Transverse colon (tissue), 4 donors: ENCODE measurements at regions not wholly inside any gene's neighbourhood (a gene's known extent, or its start where the extent isn't known, plus 50 kb on each side); places are given as distances from the start of the nearest gene placed in this dataset.
"Not testable (repeated sequence)": the region's sequence is repeated elsewhere in the genome, so short reads cannot be mapped to it uniquely, and the experiment has no call there.

Source experiments
- DNase-seq: peaks from one replicate; pipeline ENCODE4 v3.0.0-alpha.2; 2019
- H3K27ac ChIP-seq, 4 donors: fragments of 200-600 bp; sonication (generic); 2 replicates each; pipeline ENCODE4 v1.5.1; 2016 to 2018; ENCODE audit warnings: inconsistent platforms in 4 of 4
- H3K27me3 ChIP-seq: fragments of 200-600 bp; sonication (generic); 2 replicates; pipeline ENCODE4 v1.5.1; 2017; ENCODE audit warnings: inconsistent platforms
- H3K36me3 ChIP-seq, 4 donors: fragments of 200-600 bp; sonication (generic); 2 replicates each; pipeline ENCODE4 v1.5.1; 2017 to 2019; ENCODE audit warnings: inconsistent platforms in 4 of 4
- H3K4me1 ChIP-seq, 4 donors: fragments of 200-600 bp; sonication (generic); 2 replicates each; pipeline ENCODE4 v1.5.1; 2017 to 2020; ENCODE audit warnings: inconsistent platforms in 4 of 4
- H3K4me3 ChIP-seq, 4 donors: fragments of 200-600 bp; sonication (generic); 1 replicate in 1 of 4; 2 replicates in 3 of 4; pipeline versions ENCODE4 v1.5.1 to v1.6.1; 2017 to 2019; ENCODE audit warnings: inconsistent platforms in 4 of 4
- H3K9me3 ChIP-seq, 2 donors: fragments of 200-600 bp; sonication (generic); 2 replicates each; pipeline ENCODE4 v1.5.1; 2017 to 2019; ENCODE audit warnings: inconsistent platforms in 2 of 2
- CTCF ChIP-seq, 5 experiments: fragments of 200-600 bp in 3 of 5; fragments of 450-650 bp in 2 of 5; sonication (generic) in 3 of 5; IDR thresholded peaks; 1 replicate in 2 of 5; 2 replicates in 3 of 5; pipeline ENCODE4 v1.5.1; 2016 to 2017; ENCODE audit warnings: antibody characterized with exemption in 5 of 5, inconsistent platforms in 3 of 5, mild to moderate bottlenecking in 2 of 5, moderate library complexity in 1 of 5
- EP300 ChIP-seq: sonication (generic); formaldehyde crosslinking; IDR thresholded peaks from one replicate; pipeline ENCODE4 v1.6.1; 2017; ENCODE audit warnings: antibody characterized with exemption, low read depth
- POLR2A ChIP-seq: fragments of 450-650 bp; IDR thresholded peaks from one replicate; pipeline ENCODE4 v1.6.1; 2016; ENCODE audit warnings: antibody characterized with exemption, mild to moderate bottlenecking, moderate library complexity
- POLR2AphosphoS5 ChIP-seq, 3 donors: sonication (generic); formaldehyde crosslinking; IDR thresholded peaks; one replicate each; pipeline ENCODE4 v1.6.1; 2016; ENCODE audit warnings: antibody characterized with exemption in 3 of 3
- WGBS, 2 donors: methylation state at CpG; one replicate each; pipeline ENCODE4 v1.1.5; 2018; ENCODE audit warnings: low coverage in 1 of 2; 5-methylcytosine and 5-hydroxymethylcytosine counted together
- in situ Hi-C, 4 donors: fragments of 200-750 bp; cut with MboI; loops; one replicate each; pipeline versions ENCODE4 v1.15.0 to v1.15.1; 2017; ENCODE audit warnings: low sequenced_read_pairs in 3 of 4, low pct_ligation_motif_present in 1 of 4, low pct_unique_long_range_greater_than_20kb in 1 of 4
- intact Hi-C: fragments of 100-400 bp; cut with DNase I; formaldehyde crosslinking; loops from one replicate; pipeline ENCODE4 v1.15.1; 2023; ENCODE audit warnings: low total_unique reads

GRCh38 chr5:159678657-159679392 lies 237.5 kb upstream of the ADRA1B start:
- TF ChIP-seq EP300 (no peak), POLR2A (no peak), CTCF (IDR thresholded peaks at IDR 0.05) (no peak), POLR2AphosphoS5 (IDR thresholded peaks at IDR 0.05) (no peak)

GRCh38 chr5:159680095-159680494 lies 236.2 kb upstream of the ADRA1B start:
- 59% methylated on average over 3 of the region's 3 CpGs; no CpG with 5 or more reads in 1 of the 2 donors for whole genome bisulfite sequencing, 2 donors
- in situ Hi-C loops (no loop called here), intact Hi-C loops (no loop called here)
- H3K36me3 ChIP-seq, result no peaks in the 10 kb centered on the region
- H3K4me1 ChIP-seq, result no peaks in the 10 kb centered on the region
- H3K27ac ChIP-seq, result no peak overlapping the region
- no peak overlapping the region for H3K4me3 ChIP-seq
- DNase-seq, result no peak
- H3K27me3 ChIP-seq, result no peaks in the 10 kb centered on the region
- TF ChIP-seq POLR2A (no peak), EP300 (no peak), POLR2AphosphoS5 (IDR thresholded peaks at IDR 0.05) (no peak), CTCF (IDR thresholded peaks at IDR 0.05) (no peak)
- no peaks in the 10 kb centered on the region for H3K9me3 ChIP-seq

More at GRCh38 chr5:159678657-159679392, 237.5 kb upstream of the ADRA1B start:
- no peak overlapping the region for H3K27ac ChIP-seq
- no peaks in the 10 kb centered on the region for H3K27me3 ChIP-seq
- H3K36me3 ChIP-seq, result no peaks in the 10 kb centered on the region
- 0% methylated on average over 1 of the region's 1 CpG; no CpG with 5 or more reads in 1 of the 2 donors for WGBS, 2 donors
- intact Hi-C loops, result no loop called here
- in situ Hi-C loops, result no loop called here
- no peaks in the 10 kb centered on the region for H3K9me3 ChIP-seq
- DNase-seq, result no peak
- no peak overlapping the region for H3K4me3 ChIP-seq
- no peaks in the 10 kb centered on the region for H3K4me1 ChIP-seq

GRCh38 chr5:159681661-159682060 lies 234.6 kb upstream of the ADRA1B start:
- Histone ChIP-seq H3K27me3 (no peaks in the 10 kb centered on the region), H3K27ac (no peak overlapping the region), H3K4me3 (no peak overlapping the region), H3K36me3 (no peaks in the 10 kb centered on the region), H3K9me3 (no peaks in the 10 kb centered on the region), H3K4me1 (no peaks in the 10 kb centered on the region)
- intact Hi-C loops, result no loop called here
- DNase-seq, result no peak
- TF ChIP-seq EP300, result no peak
- TF ChIP-seq POLR2A, result no peak
- TF ChIP-seq POLR2AphosphoS5 (IDR thresholded peaks at IDR 0.05), result no peak
- TF ChIP-seq CTCF (IDR thresholded peaks at IDR 0.05), result no peak
- in situ Hi-C loops, result no loop called here

- in situ Hi-C loops, result no loop called here
- Histone ChIP-seq H3K9me3 (no peaks in the 10 kb centered on the region), H3K36me3 (no peaks in the 10 kb centered on the region), H3K4me3 (no peak overlapping the region), H3K27ac (no peak overlapping the region), H3K27me3 (no peaks in the 10 kb centered on the region), H3K4me1 (no peaks in the 10 kb centered on the region)
- intact Hi-C loops, result no loop called here
- no peak for TF ChIP-seq POLR2AphosphoS5 (IDR thresholded peaks at IDR 0.05)
- no peak for TF ChIP-seq EP300
- no peak for DNase-seq
- WGBS, 2 donors, result 69 to 100% methylated on average over 1 to 2 of the region's 2 CpGs
Measured at GRCh38 chr5:159682623-159683022, 233.7 kb upstream of the ADRA1B start.

GRCh38 chr5:159687892-159688291 lies 228.4 kb upstream of the ADRA1B start:
- H3K4me3 ChIP-seq, intact Hi-C loops, H3K27ac ChIP-seq, DNase-seq, in situ Hi-C loops, H3K4me1 ChIP-seq, H3K36me3 ChIP-seq, H3K9me3 ChIP-seq, H3K27me3 ChIP-seq: not testable (repeated sequence)
